IMR-90 (cell line): ENCODE measurements at regions not wholly inside any gene's neighbourhood (a gene's known extent, or its start where the extent isn't known, plus 50 kb on each side); places are given as distances from the start of the nearest gene placed in this dataset.
A peak's percentile ranks its signal among the peaks of the same experiment; 100 is the strongest.

Source experiments
- ATAC-seq: fragments of 200-7000 bp; cut with Tn5 transposase; 2 replicates; pipeline ENCODE4 v1.9.1; 2020; ENCODE audit warnings: low read depth, mild to moderate bottlenecking, moderate library complexity
- BruUV-seq: library from RNA; stranded (reverse); fragments of 400-500 nt; replicated peaks from 2 replicates; lab custom pipeline; 2021; lab: Mats Ljungman, UMichigan
- CTCF ChIA-PET: fragments of 300-600 bp; formaldehyde crosslinking; extraction: SDS; loops from one replicate; lab custom pipeline; 2021; ENCODE audit warnings: antibody characterized with exemption; lab: Yijun Ruan, JAX
- POLR2A ChIA-PET: fragments of 300-600 bp; sonication (Branson Sonifier 250); formaldehyde crosslinking; loops from one replicate; lab custom pipeline; 2022; ENCODE audit warnings: antibody characterized with exemption; ENCODE audit not compliant: unreplicated experiment; lab: Charles Lee
- DNase-seq: peaks from one replicate; pipeline ENCODE4 v3.0.0; 2013
- H2AFZ ChIP-seq: replicated peaks from 2 replicates; pipeline ENCODE3; 2013; ENCODE audit warnings: low read length, mild to moderate bottlenecking; ENCODE audit not compliant: poor library complexity
- H2AK5ac ChIP-seq: 2 replicates; pipeline ENCODE4 v1.6.1; 2013; ENCODE audit warnings: low read depth, low read length, inconsistent platforms
- H2AK9ac ChIP-seq: replicated peaks from 2 replicates; pipeline ENCODE3; 2013; ENCODE audit warnings: mild to moderate bottlenecking, low read depth, low read length, moderate library complexity; ENCODE audit not compliant: poor library complexity
- H2BK120ac ChIP-seq: 2 replicates; pipeline ENCODE4 v1.6.1; 2013; ENCODE audit warnings: low read depth, low read length, inconsistent platforms
- H2BK15ac ChIP-seq: 3 replicates; pipeline ENCODE4 v1.6.1; 2013; ENCODE audit warnings: low read depth, low read length, inconsistent platforms
- H2BK20ac ChIP-seq: 2 replicates; pipeline ENCODE4 v1.6.1; 2013; ENCODE audit warnings: low read depth, mild to moderate bottlenecking, inconsistent platforms, low read length, moderate library complexity
- H2BK5ac ChIP-seq: 2 replicates; pipeline ENCODE4 v1.6.1; 2013; ENCODE audit warnings: mild to moderate bottlenecking, low read depth, low read length, inconsistent platforms; ENCODE audit not compliant: poor library complexity, severe bottlenecking
- H3K14ac ChIP-seq: replicated peaks from 2 replicates; pipeline ENCODE4 v1.6.1; 2013; ENCODE audit warnings: low read depth, low read length, inconsistent platforms
- H3K18ac ChIP-seq: 2 replicates; pipeline ENCODE4 v1.6.1; 2013; ENCODE audit warnings: low read depth, low read length, control low read depth
- H3K23ac ChIP-seq: 2 replicates; pipeline ENCODE4 v1.6.1; 2013; ENCODE audit warnings: low read depth, low read length, inconsistent platforms
- H3K27ac ChIP-seq: 2 replicates; pipeline ENCODE4 v1.5.1; 2013; ENCODE audit warnings: mild to moderate bottlenecking, control low read depth, low read length; ENCODE audit not compliant: insufficient read depth
- H3K27me3 ChIP-seq: 2 replicates; pipeline ENCODE4 v1.6.1; 2013; ENCODE audit warnings: low read length; ENCODE audit not compliant: control insufficient read depth, insufficient read depth
- H3K36me3 ChIP-seq: 2 replicates; pipeline ENCODE4 v1.6.1; 2013; ENCODE audit warnings: low read length, mixed read lengths; ENCODE audit not compliant: control insufficient read depth, insufficient read depth
- H3K4ac ChIP-seq: 2 replicates; pipeline ENCODE4 v1.6.1; 2013; ENCODE audit warnings: low read depth, low read length, inconsistent platforms
- H3K4me1 ChIP-seq: 2 replicates; pipeline ENCODE4 v1.6.1; 2013; ENCODE audit warnings: low read length, mixed read lengths; ENCODE audit not compliant: control insufficient read depth, insufficient read depth
- H3K4me2 ChIP-seq: 2 replicates; pipeline ENCODE4 v1.6.1; 2013; ENCODE audit warnings: low read depth, mild to moderate bottlenecking, control low read depth, low read length, moderate library complexity
- H3K4me3 ChIP-seq: 2 replicates; pipeline ENCODE4 v1.5.1; 2013; ENCODE audit warnings: low read depth, mild to moderate bottlenecking, control low read depth, low read length, moderate library complexity; ENCODE audit not compliant: insufficient read depth
- H3K56ac ChIP-seq: 2 replicates; pipeline ENCODE4 v1.6.1; 2013; ENCODE audit warnings: low read length, inconsistent platforms; ENCODE audit not compliant: insufficient read depth; ENCODE audit errors: extremely low read depth
- H3K79me1 ChIP-seq, 2 experiments: 2 replicates each; pipeline ENCODE4 v1.6.1; 2013; ENCODE audit warnings: low read length in 2 of 2, inconsistent platforms in 1 of 2, low read depth in 1 of 2
- H3K9ac ChIP-seq: 2 replicates; pipeline ENCODE4 v1.6.1; 2013; ENCODE audit warnings: low read depth, low read length, control low read depth
- H3K9me1 ChIP-seq: 2 replicates; pipeline ENCODE4 v1.6.1; 2013; ENCODE audit warnings: low read length, inconsistent platforms; ENCODE audit not compliant: insufficient read depth
- H3K9me3 ChIP-seq: 2 replicates; pipeline ENCODE4 v1.6.1; 2013; ENCODE audit warnings: low read length; ENCODE audit not compliant: control insufficient read depth, insufficient read depth
- H4K20me1 ChIP-seq: 2 replicates; pipeline ENCODE4 v1.6.1; 2013; ENCODE audit warnings: low read length, inconsistent platforms; ENCODE audit not compliant: insufficient read depth
- H4K5ac ChIP-seq: 2 replicates; pipeline ENCODE4 v1.6.1; 2013; ENCODE audit warnings: mild to moderate bottlenecking, low read depth, low read length, control low read depth
- H4K8ac ChIP-seq, 2 experiments: 2 replicates each; pipeline ENCODE4 v1.6.1; 2013; ENCODE audit warnings: low read depth in 2 of 2, low read length in 2 of 2, control low read depth in 1 of 2, inconsistent platforms in 1 of 2
- H4K91ac ChIP-seq: 2 replicates; pipeline ENCODE4 v1.6.1; 2013; ENCODE audit warnings: low read depth, low read length, inconsistent platforms; ENCODE audit not compliant: insufficient read depth
- BHLHE40 ChIP-seq: fragments of 150-350 bp; IDR thresholded peaks from 2 replicates; pipeline ENCODE4 v1.6.1; 2016; ENCODE audit warnings: mild to moderate bottlenecking, low read depth, low read length
- MAZ ChIP-seq: IDR thresholded peaks from 2 replicates; pipeline ENCODE4 v1.6.1; 2012; ENCODE audit warnings: low read depth, mild to moderate bottlenecking, low read length, improper control_type of control experiment, moderate library complexity, borderline replicate concordance
- MXI1 ChIP-seq: IDR thresholded peaks from 2 replicates; pipeline ENCODE4 v1.6.1; 2012; ENCODE audit warnings: low read depth, mild to moderate bottlenecking, low read length, moderate library complexity, borderline replicate concordance
- RAD21 ChIP-seq: IDR thresholded peaks from 2 replicates; pipeline ENCODE4 v1.6.1; 2012; ENCODE audit warnings: low read length, improper control_type of control experiment
- RFX5 ChIP-seq: IDR thresholded peaks from 2 replicates; pipeline ENCODE4 v1.8.0; 2012; ENCODE audit warnings: low read depth, mild to moderate bottlenecking, low read length, moderate library complexity
- SMC3 ChIP-seq: fragments of 150-350 bp; IDR thresholded peaks from 2 replicates; pipeline ENCODE4 v1.6.1; 2016; ENCODE audit warnings: low read depth, mild to moderate bottlenecking, antibody characterized with exemption, low read length, moderate library complexity
- WGBS, 2 experiments: methylation state at CpG; one replicate each; pipeline versions ENCODE4 v1.1.5 to v1.1.7; 2013; ENCODE audit warnings: missing lambda C conversion rate in 2 of 2; ENCODE audit not compliant: insufficient read length in 1 of 2; ENCODE audit errors: extremely low coverage in 2 of 2; 5-methylcytosine and 5-hydroxymethylcytosine counted together
- dilution Hi-C: fragments of 300-500 bp; cut with HindIII; formaldehyde crosslinking; loops from one replicate; pipeline ENCODE4 v1.14.3; 2018; ENCODE audit warnings: low sequenced_read_pairs; ENCODE audit not compliant: unreplicated experiment
- in situ Hi-C: fragments of 300-500 bp; cut with MboI; formaldehyde crosslinking; loops from 3 replicates; pipeline ENCODE4 v1.14.3; 2019; ENCODE audit warnings: low sequenced_read_pairs, inconsistent platforms, mixed read lengths
- intact Hi-C: fragments of 100-400 bp; cut with micrococcal nuclease; formaldehyde crosslinking; loops from 2 replicates; pipeline ENCODE4 v1.10.0; 2022
- TF ChIP-seq, protein P1 (sequence below): fragments of 150-350 bp; IDR thresholded peaks from 2 replicates; pipeline ENCODE4 v1.6.1; 2016; ENCODE audit warnings: low read depth, mild to moderate bottlenecking, low read length, moderate library complexity, borderline replicate concordance
- TF ChIP-seq, protein P2 (sequence below): conservative IDR thresholded peaks from 2 replicates; pipeline ENCODE4 v1.5.1; 2012; ENCODE audit warnings: mild to moderate bottlenecking, low read depth, low read length, improper control_type of control experiment
- TF ChIP-seq, protein P3 (sequence below): fragments of 150-350 bp; IDR thresholded peaks from 2 replicates; pipeline ENCODE4 v1.6.1; 2017; ENCODE audit warnings: mild to moderate bottlenecking, antibody characterized with exemption, low read length, low read depth

DNA sequence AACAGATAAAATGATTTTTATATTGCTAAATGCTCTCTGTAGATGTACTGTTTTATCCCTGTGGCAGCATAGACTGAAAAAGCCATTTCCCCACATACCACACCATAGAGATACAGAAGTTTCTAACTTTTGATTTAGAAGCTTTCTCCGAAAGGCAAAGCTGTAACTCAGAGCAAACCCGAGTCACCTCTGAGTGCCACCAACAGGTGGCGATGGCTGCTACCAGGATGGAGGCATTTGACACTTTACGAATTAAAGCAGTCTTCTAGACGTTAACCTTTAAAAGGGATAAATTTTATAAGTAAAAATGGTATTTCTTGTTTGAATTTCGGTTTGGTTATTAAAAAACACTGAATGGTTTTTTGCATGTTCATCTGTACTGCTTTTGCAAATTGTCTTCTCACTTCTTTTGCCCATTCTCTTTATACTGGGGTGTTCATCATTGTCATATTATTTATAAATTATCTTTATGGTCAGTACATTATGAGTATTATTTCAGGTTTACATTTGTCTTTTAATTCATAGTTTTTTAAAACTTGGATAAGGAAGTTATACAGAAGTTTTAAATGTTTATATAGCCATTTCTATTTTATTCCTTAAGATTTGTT lies 201.0 kb upstream of the CEP162 start:
- dilution Hi-C loops = no loop called here
- in situ Hi-C loops = loop anchor here (5.0 to 10.0 kb wide), 2 partner anchors 336 to 894 kb away; partner anchors contain the start of gene TBX18
- BruUV-seq = no TSS peak
- no CpG with 5 or more reads among the region's 6 CpGs for WGBS, 2 experiments
- Histone ChIP-seq H2BK15ac (no peak overlapping the region), H3K4me1 (no peaks in the 10 kb centered on the region), H3K56ac (no peak overlapping the region), H3K9me1 (no peaks in the 10 kb centered on the region), H3K36me3 (no peaks in the 10 kb centered on the region), H3K4me2 (no peak overlapping the region), H4K20me1 (no peaks in the 10 kb centered on the region), H2BK20ac (no peak overlapping the region), H3K79me1 (no peaks in the 10 kb centered on the region), H2BK120ac (no peak overlapping the region), H4K5ac (no peak overlapping the region), H3K14ac (no peak overlapping the region), H3K18ac (no peak overlapping the region), H2AK5ac (no peak overlapping the region), H3K4ac (no peak overlapping the region), H3K4me3 (no peak overlapping the region), H2AK9ac (no peak overlapping the region), H2BK5ac (no peak overlapping the region), H2AFZ (no peak overlapping the region), H4K91ac (no peak overlapping the region), H3K9me3 (no peaks in the 10 kb centered on the region), H3K27ac (no peak overlapping the region), H3K9ac (no peak overlapping the region), H3K27me3 (peaks cover 7% of the 10 kb centered on the region), H3K23ac (no peak overlapping the region), H4K8ac (no peak overlapping the region)
- TF ChIP-seq, protein P1, sequence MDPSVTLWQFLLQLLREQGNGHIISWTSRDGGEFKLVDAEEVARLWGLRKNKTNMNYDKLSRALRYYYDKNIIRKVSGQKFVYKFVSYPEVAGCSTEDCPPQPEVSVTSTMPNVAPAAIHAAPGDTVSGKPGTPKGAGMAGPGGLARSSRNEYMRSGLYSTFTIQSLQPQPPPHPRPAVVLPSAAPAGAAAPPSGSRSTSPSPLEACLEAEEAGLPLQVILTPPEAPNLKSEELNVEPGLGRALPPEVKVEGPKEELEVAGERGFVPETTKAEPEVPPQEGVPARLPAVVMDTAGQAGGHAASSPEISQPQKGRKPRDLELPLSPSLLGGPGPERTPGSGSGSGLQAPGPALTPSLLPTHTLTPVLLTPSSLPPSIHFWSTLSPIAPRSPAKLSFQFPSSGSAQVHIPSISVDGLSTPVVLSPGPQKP = no peak
- TF ChIP-seq, protein P2, sequence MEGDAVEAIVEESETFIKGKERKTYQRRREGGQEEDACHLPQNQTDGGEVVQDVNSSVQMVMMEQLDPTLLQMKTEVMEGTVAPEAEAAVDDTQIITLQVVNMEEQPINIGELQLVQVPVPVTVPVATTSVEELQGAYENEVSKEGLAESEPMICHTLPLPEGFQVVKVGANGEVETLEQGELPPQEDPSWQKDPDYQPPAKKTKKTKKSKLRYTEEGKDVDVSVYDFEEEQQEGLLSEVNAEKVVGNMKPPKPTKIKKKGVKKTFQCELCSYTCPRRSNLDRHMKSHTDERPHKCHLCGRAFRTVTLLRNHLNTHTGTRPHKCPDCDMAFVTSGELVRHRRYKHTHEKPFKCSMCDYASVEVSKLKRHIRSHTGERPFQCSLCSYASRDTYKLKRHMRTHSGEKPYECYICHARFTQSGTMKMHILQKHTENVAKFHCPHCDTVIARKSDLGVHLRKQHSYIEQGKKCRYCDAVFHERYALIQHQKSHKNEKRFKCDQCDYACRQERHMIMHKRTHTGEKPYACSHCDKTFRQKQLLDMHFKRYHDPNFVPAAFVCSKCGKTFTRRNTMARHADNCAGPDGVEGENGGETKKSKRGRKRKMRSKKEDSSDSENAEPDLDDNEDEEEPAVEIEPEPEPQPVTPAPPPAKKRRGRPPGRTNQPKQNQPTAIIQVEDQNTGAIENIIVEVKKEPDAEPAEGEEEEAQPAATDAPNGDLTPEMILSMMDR = peak; percentile 78
- TF ChIP-seq MXI1 (no peak), RFX5 (no peak), RAD21 (peak; percentile 82), SMC3 (peak; percentile 83), MAZ (no peak), BHLHE40 (no peak)
- TF ChIP-seq, protein P3, sequence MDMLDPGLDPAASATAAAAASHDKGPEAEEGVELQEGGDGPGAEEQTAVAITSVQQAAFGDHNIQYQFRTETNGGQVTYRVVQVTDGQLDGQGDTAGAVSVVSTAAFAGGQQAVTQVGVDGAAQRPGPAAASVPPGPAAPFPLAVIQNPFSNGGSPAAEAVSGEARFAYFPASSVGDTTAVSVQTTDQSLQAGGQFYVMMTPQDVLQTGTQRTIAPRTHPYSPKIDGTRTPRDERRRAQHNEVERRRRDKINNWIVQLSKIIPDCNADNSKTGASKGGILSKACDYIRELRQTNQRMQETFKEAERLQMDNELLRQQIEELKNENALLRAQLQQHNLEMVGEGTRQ = no peak
- ATAC-seq (peak; percentile 46), DNase-seq (peak; percentile 45)
- ChIA-PET POLR2A (no interaction called here), CTCF (interaction anchor here (1.0 kb wide), 1 partner anchor 346 kb away, joined by 3 read pairs; no protein-coding TSS in a partner anchor)
- intact Hi-C loops = loop anchor here (1.0 to 10.0 kb wide), 4 partner anchors 141 to 894 kb away; no protein-coding TSS in a partner anchor
